K562 (cell line): ENCODE measurements at regions not wholly inside any gene's neighbourhood (a gene's known extent, or its start where the extent isn't known, plus 50 kb on each side); places are given as distances from the start of the nearest gene placed in this dataset.

Source experiments
- ATAC-seq: fragments of 200-7000 bp; cut with Tn5 transposase; 3 replicates; pipeline ENCODE4 v1.9.1; 2020; ENCODE audit warnings: moderate library complexity
- BruUV-seq: library from RNA; stranded (reverse); fragments of 400-500 nt; replicated peaks from 2 replicates; lab custom pipeline; 2021; lab: Mats Ljungman, UMichigan
- CTCF ChIA-PET: fragments of 300-600 bp; formaldehyde crosslinking; extraction: SDS; loops from one replicate; lab custom pipeline; 2021; ENCODE audit warnings: low intra/inter-chr PET ratio; lab: Yijun Ruan, JAX
- POLR2A ChIA-PET: fragments of 300-600, 350-650 bp; sonication (Branson Sonifier 250); formaldehyde crosslinking; extraction: SDS; loops from one replicate; lab custom pipeline; 2021; ENCODE audit warnings: antibody characterized with exemption, inconsistent platforms; lab: Yijun Ruan, JAX
- DNase-seq, 4 experiments: peaks; one replicate each; pipeline versions ENCODE4 v3.0.0 to v3.0.0-alpha.2; 2011 to 2018; ENCODE audit warnings: low spot score in 3 of 4, mixed read lengths in 3 of 4; ENCODE audit errors: extremely low read depth in 1 of 4
- FAIRE-seq: peaks from 2 replicates; lab custom pipeline; 2011; peaks lifted over from hg19 to GRCh38; lab: Jason Lieb, UNC
- H2AFZ ChIP-seq: 2 replicates; pipeline ENCODE4 v1.6.0; 2011; ENCODE audit warnings: low read depth, low read length, control low read depth, inconsistent platforms
- H3K27ac ChIP-seq: fragments of 200-600 bp; 3 replicates; pipeline ENCODE4 v1.8.0; 2011; ENCODE audit warnings: low read depth, mild to moderate bottlenecking, control low read depth, inconsistent platforms, low read length, moderate library complexity, mixed read lengths; ENCODE audit errors: extremely low read depth
- H3K27me3 ChIP-seq, 2 experiments: fragments of 300-600 bp in 1 of 2; 2 replicates in 1 of 2; 3 replicates in 1 of 2; pipeline versions ENCODE4 v1.6.0 to v1.8.0; 2011; ENCODE audit warnings: inconsistent platforms in 2 of 2, low read length in 2 of 2, mild to moderate bottlenecking in 1 of 2, mixed read lengths in 1 of 2, moderate library complexity in 1 of 2; ENCODE audit not compliant: control insufficient read depth in 2 of 2, insufficient read depth in 2 of 2
- H3K36me3 ChIP-seq: fragments of 300-600 bp; 3 replicates; pipeline ENCODE4 v1.8.0; 2011; ENCODE audit warnings: mild to moderate bottlenecking, low read length, inconsistent platforms; ENCODE audit not compliant: control insufficient read depth, insufficient read depth
- H3K4me1 ChIP-seq, 2 experiments: fragments of 200-600 bp in 1 of 2; replicated peaks in 1 of 2; 2 replicates in 1 of 2; 3 replicates in 1 of 2; pipeline versions ENCODE4 v1.5.1 to v1.8.0; 2011; ENCODE audit warnings: inconsistent platforms in 2 of 2, low read length in 2 of 2, mild to moderate bottlenecking in 1 of 2, mixed read lengths in 1 of 2, moderate library complexity in 1 of 2; ENCODE audit not compliant: control insufficient read depth in 2 of 2, insufficient read depth in 2 of 2
- H3K4me2 ChIP-seq: 2 replicates; pipeline ENCODE4 v1.6.1; 2011; ENCODE audit warnings: low read length, control low read depth, inconsistent platforms, mixed read lengths; ENCODE audit not compliant: insufficient read depth
- H3K4me3 ChIP-seq: fragments of 200-600 bp; sonication (generic), shearing (Covaris generic); 2 replicates; pipeline ENCODE4 v1.5.1; 2016; ENCODE audit warnings: control low read depth, inconsistent platforms
- H3K79me2 ChIP-seq: fragments of 200-600 bp; 3 replicates; pipeline ENCODE4 v1.8.0; 2011; ENCODE audit warnings: low read length, inconsistent platforms; ENCODE audit not compliant: control insufficient read depth, insufficient read depth
- H3K9ac ChIP-seq, 2 experiments: 2 replicates each; pipeline versions ENCODE4 v1.6.0 to v1.6.1; 2011; ENCODE audit warnings: low read depth in 2 of 2, low read length in 2 of 2, control low read depth in 1 of 2, inconsistent platforms in 1 of 2, mild to moderate bottlenecking in 1 of 2, mixed read lengths in 1 of 2; ENCODE audit not compliant: insufficient read depth in 1 of 2
- H3K9me1 ChIP-seq: one replicate; pipeline ENCODE4 v1.6.0; 2011; ENCODE audit warnings: inconsistent platforms, mild to moderate bottlenecking, low read length, moderate library complexity; ENCODE audit not compliant: control insufficient read depth, insufficient read depth
- H3K9me3 ChIP-seq: replicated peaks from 2 replicates; pipeline ENCODE4 v1.5.1; 2011; ENCODE audit warnings: low read depth, low read length, inconsistent platforms; ENCODE audit not compliant: control insufficient read depth, insufficient read depth
- H4K20me1 ChIP-seq: replicated peaks from 2 replicates; pipeline ENCODE4 v1.6.1; 2011; ENCODE audit warnings: low read length, inconsistent platforms, mixed read lengths; ENCODE audit not compliant: control insufficient read depth, insufficient read depth
- AFF1 ChIP-seq, 2 experiments: fragments of 450-650 bp; IDR thresholded peaks; 2 replicates each; pipeline ENCODE4 v1.6.1; 2018; ENCODE audit warnings: mild to moderate bottlenecking in 2 of 2, low read depth in 1 of 2; ENCODE audit not compliant: partially characterized antibody in 2 of 2
- BCL6 ChIP-seq: fragments of 250-450 bp; sonication (Bioruptor Pico); IDR thresholded peaks from 2 replicates; pipeline ENCODE4 v1.4.0; 2020
- HEY1 ChIP-seq: fragments of 250-450 bp; sonication (Bioruptor Pico); IDR thresholded peaks from 2 replicates; pipeline ENCODE4 v1.5.0; 2020; ENCODE audit warnings: mild to moderate bottlenecking, moderate library complexity, borderline replicate concordance
- MCM7 ChIP-seq, 2 experiments: fragments of 450-650 bp; IDR thresholded peaks; 2 replicates each; pipeline ENCODE4 v1.6.1; 2016 to 2018
- NRF1 ChIP-seq, 2 experiments: fragments of 450-650 bp; IDR thresholded peaks in 1 of 2; conservative IDR thresholded peaks in 1 of 2; 2 replicates each; pipeline ENCODE4 v1.6.1; 2014; ENCODE audit warnings: mild to moderate bottlenecking in 2 of 2
- SAP30 ChIP-seq: fragments of 200-600 bp; sonication (generic); IDR thresholded peaks from 2 replicates; pipeline ENCODE4 v1.6.1; 2012; ENCODE audit warnings: borderline replicate concordance, low read depth, mild to moderate bottlenecking, moderate library complexity, low read length, control low read depth, inconsistent platforms; ENCODE audit not compliant: insufficient read depth, poor library complexity, severe bottlenecking
- SP2 ChIP-seq: IDR thresholded peaks from 2 replicates; pipeline ENCODE4 v1.6.1; 2011; ENCODE audit warnings: mild to moderate bottlenecking, low read depth, low read length, moderate library complexity; ENCODE audit not compliant: poor library complexity, severe bottlenecking; ENCODE audit errors: extremely low read depth
- ZNF23 ChIP-seq: fragments of 250-450 bp; sonication (Bioruptor Pico); IDR thresholded peaks from 2 replicates; pipeline ENCODE4 v1.4.0; 2020; ENCODE audit warnings: mild to moderate bottlenecking
- ZNF232 ChIP-seq: sonication (generic); formaldehyde crosslinking; IDR thresholded peaks from 2 replicates; pipeline ENCODE4 v1.8.0; 2022; ENCODE audit warnings: mild to moderate bottlenecking, missing genetic modification reagents
- WGBS: fragments of 100-300 bp; shearing (Covaris generic); methylation state at CpG from one replicate; pipeline ENCODE4 v1.1.6; 2016; ENCODE audit warnings: low coverage, mixed read lengths; ENCODE audit not compliant: insufficient coverage; ENCODE audit errors: missing lambda C conversion rate; 5-methylcytosine and 5-hydroxymethylcytosine counted together
- in situ Hi-C: fragments of 300-500 bp; cut with MboI; formaldehyde crosslinking; loops from 4 replicates; pipeline ENCODE4 v1.15.0; 2018; ENCODE audit warnings: inconsistent platforms, mixed read lengths
- intact Hi-C: fragments of 100-400 bp; cut with micrococcal nuclease; formaldehyde crosslinking; loops from 2 replicates; pipeline ENCODE4 v1.14.2; 2022
- TF ChIP-seq, protein P1 (sequence below): IDR thresholded peaks from 2 replicates; pipeline ENCODE4 v1.6.1; 2014; ENCODE audit warnings: antibody characterized with exemption
- TF ChIP-seq, protein P2 (sequence below): fragments of 250-450 bp; sonication (Bioruptor Pico); IDR thresholded peaks from 2 replicates; pipeline ENCODE4 v1.4.0; 2020; ENCODE audit warnings: borderline replicate concordance

DNA sequence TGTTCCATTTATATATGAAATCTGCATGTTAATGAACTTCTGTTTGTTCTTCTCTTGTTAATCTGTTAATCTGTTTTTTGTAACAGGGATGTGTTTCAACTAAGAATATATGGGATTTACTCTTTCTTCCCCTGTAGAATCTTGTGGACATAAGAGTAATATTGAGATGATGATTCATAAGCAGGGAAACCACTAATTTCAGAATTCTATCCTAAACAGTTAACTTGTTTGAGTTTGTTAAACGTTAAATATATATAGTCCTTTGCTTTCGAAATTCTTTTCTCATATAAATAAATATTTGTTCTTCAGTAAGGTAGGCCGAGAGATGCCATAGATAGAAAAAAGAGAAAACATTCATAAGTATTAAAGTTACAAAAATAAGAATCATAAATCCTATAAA, 1052.2 kb upstream of the SPRY2 start:
- H3K9ac ChIP-seq: no peak overlapping the region
- intact Hi-C loops: no loop called here
- ChIA-PET CTCF (no interaction called here), POLR2A (no interaction called here)
- H3K4me1 ChIP-seq: no peaks in the 10 kb centered on the region
- no peaks in the 10 kb centered on the region for H3K36me3 ChIP-seq
- H3K4me3 ChIP-seq: no peak overlapping the region
- no peak overlapping the region for H3K4me2 ChIP-seq
- no peaks in the 10 kb centered on the region for H3K79me2 ChIP-seq
- H3K9me3 ChIP-seq: no peaks in the 10 kb centered on the region
- H2AFZ ChIP-seq: no peak overlapping the region
- no peaks in the 10 kb centered on the region for H4K20me1 ChIP-seq
- WGBS: 3% methylated on average over 3 of the region's 3 CpGs
- H3K27me3 ChIP-seq: no peaks in the 10 kb centered on the region
- DNase-seq: no peak
- no peak for FAIRE-seq
- no peak for ATAC-seq
- H3K9me1 ChIP-seq: no peaks in the 10 kb centered on the region
- in situ Hi-C loops: no loop called here
- no TSS peak for BruUV-seq
- no peak overlapping the region for H3K27ac ChIP-seq
- TF ChIP-seq SAP30: no peak
- no peak for TF ChIP-seq ZNF232 (CRISPR knock-in tag)
- no peak for TF ChIP-seq SP2
- no peak for TF ChIP-seq HEY1 (CRISPR knock-in tag)
- TF ChIP-seq, protein P1, sequence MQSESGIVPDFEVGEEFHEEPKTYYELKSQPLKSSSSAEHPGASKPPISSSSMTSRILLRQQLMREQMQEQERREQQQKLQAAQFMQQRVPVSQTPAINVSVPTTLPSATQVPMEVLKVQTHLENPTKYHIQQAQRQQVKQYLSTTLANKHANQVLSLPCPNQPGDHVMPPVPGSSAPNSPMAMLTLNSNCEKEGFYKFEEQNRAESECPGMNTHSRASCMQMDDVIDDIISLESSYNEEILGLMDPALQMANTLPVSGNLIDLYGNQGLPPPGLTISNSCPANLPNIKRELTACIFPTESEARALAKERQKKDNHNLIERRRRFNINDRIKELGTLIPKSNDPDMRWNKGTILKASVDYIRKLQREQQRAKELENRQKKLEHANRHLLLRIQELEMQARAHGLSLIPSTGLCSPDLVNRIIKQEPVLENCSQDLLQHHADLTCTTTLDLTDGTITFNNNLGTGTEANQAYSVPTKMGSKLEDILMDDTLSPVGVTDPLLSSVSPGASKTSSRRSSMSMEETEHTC: no peak
- TF ChIP-seq MCM7 (IDR thresholded peaks at IDR 0.05): no peak
- no peak for TF ChIP-seq ZNF23 (CRISPR knock-in tag)
- no peak for TF ChIP-seq AFF1 (IDR thresholded peaks at IDR 0.05; ENCODE audit: low read depth in 1 of 2, partially characterized antibody in 2 of 2)
- no peak for TF ChIP-seq NRF1 (conservative IDR thresholded peaks at IDR 0.05 in 1 of 2, IDR thresholded peaks at IDR 0.05 in 1 of 2)
- TF ChIP-seq BCL6: no peak
- TF ChIP-seq, protein P2, sequence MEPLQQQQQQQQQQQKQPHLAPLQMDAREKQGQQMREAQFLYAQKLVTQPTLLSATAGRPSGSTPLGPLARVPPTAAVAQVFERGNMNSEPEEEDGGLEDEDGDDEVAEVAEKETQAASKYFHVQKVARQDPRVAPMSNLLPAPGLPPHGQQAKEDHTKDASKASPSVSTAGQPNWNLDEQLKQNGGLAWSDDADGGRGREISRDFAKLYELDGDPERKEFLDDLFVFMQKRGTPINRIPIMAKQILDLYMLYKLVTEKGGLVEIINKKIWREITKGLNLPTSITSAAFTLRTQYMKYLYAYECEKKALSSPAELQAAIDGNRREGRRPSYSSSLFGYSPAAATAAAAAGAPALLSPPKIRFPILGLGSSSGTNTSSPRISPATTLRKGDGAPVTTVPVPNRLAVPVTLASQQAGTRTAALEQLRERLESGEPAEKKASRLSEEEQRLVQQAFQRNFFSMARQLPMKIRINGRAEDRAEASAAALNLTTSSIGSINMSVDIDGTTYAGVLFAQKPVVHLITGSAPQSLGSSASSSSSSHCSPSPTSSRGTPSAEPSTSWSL: no peak
